HEK293 (cell line): ENCODE measurements at regions not wholly inside any gene's neighbourhood (a gene's known extent, or its start where the extent isn't known, plus 50 kb on each side); places are given as distances from the start of the nearest gene placed in this dataset.

Experiments
- CTCF ChIA-PET: fragments of 350-600 bp; formaldehyde crosslinking; extraction: SDS; loops from one replicate; lab custom pipeline; 2021; ENCODE audit warnings: antibody characterized with exemption; lab: Yijun Ruan, JAX
- POLR2A ChIA-PET: fragments of 300-600 bp; formaldehyde crosslinking; extraction: SDS; loops from one replicate; lab custom pipeline; 2020; ENCODE audit warnings: antibody characterized with exemption, inconsistent platforms; lab: Yijun Ruan, JAX
- H3K27ac ChIP-seq: fragments of 200-500 bp; sonication (Bioruptor generic); 2 replicates; pipeline ENCODE4 v1.5.1; 2014; ENCODE audit warnings: low read depth, low read length, control low read depth, inconsistent platforms; ENCODE audit errors: extremely low read depth
- H3K36me3 ChIP-seq, 2 experiments: fragments of 200-500 bp in 1 of 2; sonication (Bioruptor generic) in 1 of 2; 1 replicate in 1 of 2; 2 replicates in 1 of 2; pipeline ENCODE4 v1.5.1; 2014 to 2017; ENCODE audit warnings: inconsistent platforms in 2 of 2, low read length in 2 of 2; ENCODE audit not compliant: control insufficient read depth in 2 of 2, insufficient read depth in 1 of 2
- H3K4me1 ChIP-seq: fragments of 200-500 bp; sonication (Bioruptor generic); 2 replicates; pipeline ENCODE4 v1.5.1; 2014; ENCODE audit warnings: mild to moderate bottlenecking, low read length, inconsistent platforms; ENCODE audit not compliant: control insufficient read depth, insufficient read depth
- H3K4me3 ChIP-seq: 2 replicates; pipeline ENCODE4 v1.5.1; 2011; ENCODE audit warnings: low read depth, mild to moderate bottlenecking, control low read depth, low read length, moderate library complexity
- H3K9me3 ChIP-seq: fragments of 200-500 bp; sonication (Bioruptor generic); 2 replicates; pipeline ENCODE4 v1.5.1; 2014; ENCODE audit warnings: low read depth, low read length, inconsistent platforms; ENCODE audit not compliant: control insufficient read depth, insufficient read depth
- EGR2 ChIP-seq: fragments of 450-650 bp; formaldehyde crosslinking; IDR thresholded peaks from 2 replicates; pipeline ENCODE4 v1.5.1; 2016; ENCODE audit warnings: low read depth, missing biosample characterization, missing genetic modification characterization
- HOXC10 ChIP-seq: sonication (generic); formaldehyde crosslinking; IDR thresholded peaks from 2 replicates; pipeline ENCODE4 v1.8.1; 2023; ENCODE audit warnings: mild to moderate bottlenecking, missing genetic modification reagents
- HOXD13 ChIP-seq: sonication (generic); formaldehyde crosslinking; IDR thresholded peaks from 2 replicates; pipeline ENCODE4 v1.8.0; 2022; ENCODE audit warnings: missing genetic modification reagents, borderline replicate concordance
- YY2 ChIP-seq: fragments of 450-650 bp; formaldehyde crosslinking; IDR thresholded peaks from 2 replicates; pipeline ENCODE4 v1.5.1; 2016; ENCODE audit warnings: missing biosample characterization, missing genetic modification characterization
- ZBTB49 ChIP-seq: fragments of 450-650 bp; formaldehyde crosslinking; IDR thresholded peaks from 2 replicates; pipeline ENCODE4 v1.5.1; 2016; ENCODE audit warnings: missing biosample characterization, missing genetic modification characterization, low read depth
- ZBTB8A ChIP-seq: fragments of 450-650 bp; formaldehyde crosslinking; IDR thresholded peaks from 2 replicates; pipeline ENCODE4 v1.5.1; 2016; ENCODE audit warnings: missing biosample characterization, missing genetic modification characterization
- ZNF169 ChIP-seq: fragments of 450-650 bp; formaldehyde crosslinking; IDR thresholded peaks from 2 replicates; pipeline ENCODE4 v1.5.1; 2016; ENCODE audit warnings: missing biosample characterization, missing genetic modification characterization
- ZNF221 ChIP-seq: fragments of 450-650 bp; formaldehyde crosslinking; IDR thresholded peaks from 2 replicates; pipeline ENCODE4 v1.5.1; 2017; ENCODE audit warnings: missing biosample characterization, missing genetic modification characterization, borderline replicate concordance
- ZNF274 ChIP-seq, 2 experiments: fragments of 200-500 bp in 1 of 2; fragments of 450-650 bp in 1 of 2; sonication (Bioruptor generic) in 1 of 2; formaldehyde crosslinking in 1 of 2; IDR thresholded peaks; 2 replicates each; pipeline versions ENCODE4 v1.5.1 to v1.6.1; 2014 to 2016; ENCODE audit warnings: borderline replicate concordance in 1 of 2, inconsistent platforms in 1 of 2, low read length in 1 of 2, missing biosample characterization in 1 of 2, missing genetic modification characterization in 1 of 2
- ZNF354C ChIP-seq: fragments of 450-650 bp; formaldehyde crosslinking; IDR thresholded peaks from 2 replicates; pipeline ENCODE4 v1.5.1; 2016; ENCODE audit warnings: missing biosample characterization, missing genetic modification characterization, low read depth, borderline replicate concordance
- ZNF404 ChIP-seq: fragments of 450-650 bp; formaldehyde crosslinking; IDR thresholded peaks from 2 replicates; pipeline ENCODE4 v1.5.1; 2017; ENCODE audit warnings: missing biosample characterization, missing genetic modification characterization
- ZNF449 ChIP-seq: fragments of 450-650 bp; formaldehyde crosslinking; IDR thresholded peaks from 2 replicates; pipeline ENCODE4 v1.5.1; 2017; ENCODE audit warnings: missing biosample characterization, mild to moderate bottlenecking, missing genetic modification characterization, moderate library complexity
- ZNF514 ChIP-seq: fragments of 450-650 bp; formaldehyde crosslinking; IDR thresholded peaks from 2 replicates; pipeline ENCODE4 v1.5.1; 2016; ENCODE audit warnings: missing biosample characterization, missing genetic modification characterization
- ZNF571 ChIP-seq: fragments of 450-650 bp; formaldehyde crosslinking; IDR thresholded peaks from 2 replicates; pipeline ENCODE4 v1.5.0; 2017; ENCODE audit warnings: missing biosample characterization, missing genetic modification characterization
- ZNF660 ChIP-seq: fragments of 450-650 bp; IDR thresholded peaks from 2 replicates; pipeline ENCODE4 v1.5.1; 2018; ENCODE audit warnings: missing biosample characterization, mild to moderate bottlenecking, missing genetic modification characterization
- ZNF701 ChIP-seq: fragments of 450-650 bp; formaldehyde crosslinking; IDR thresholded peaks from 2 replicates; pipeline ENCODE4 v1.5.1; 2016; ENCODE audit warnings: missing biosample characterization, missing genetic modification characterization
- ZSCAN16 ChIP-seq: fragments of 450-650 bp; formaldehyde crosslinking; IDR thresholded peaks from 2 replicates; pipeline ENCODE4 v1.5.1; 2016; ENCODE audit warnings: missing biosample characterization, missing genetic modification characterization
- TF ChIP-seq, protein P1 (sequence below): fragments of 450-650 bp; formaldehyde crosslinking; IDR thresholded peaks from 2 replicates; pipeline ENCODE4 v1.5.1; 2016; ENCODE audit warnings: missing biosample characterization, missing genetic modification characterization

DNA sequence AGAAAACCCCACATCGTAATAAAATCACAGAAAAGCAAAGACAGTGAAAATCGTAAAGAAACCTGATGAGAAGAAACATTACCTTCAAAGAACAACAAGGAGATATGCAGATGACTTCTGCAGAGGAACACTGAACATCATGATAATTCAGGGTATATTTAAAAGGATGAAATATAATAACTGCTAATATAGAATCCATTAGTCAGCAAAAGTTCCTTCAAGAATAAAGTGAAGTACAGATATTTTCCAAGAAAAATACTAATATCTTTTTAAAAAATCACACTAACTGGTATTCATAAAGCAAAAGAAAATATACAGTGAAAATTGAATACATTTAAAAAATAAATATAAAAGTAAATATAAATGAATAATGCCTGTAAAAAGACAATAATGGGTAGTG, 176.3 kb upstream of the VEGFC start:
- POLR2A ChIA-PET, result no interaction called here
- TF ChIP-seq ZNF274 (IDR thresholded peaks at IDR 0.05; ENCODE audit: low read length), result no peak
- no peak for TF ChIP-seq ZNF274 (tag by site-specific recombination; IDR thresholded peaks at IDR 0.05; ENCODE audit: borderline replicate concordance)
- no peak for TF ChIP-seq ZNF701 (tag by site-specific recombination)
- TF ChIP-seq ZNF571 (tag by site-specific recombination), result no peak
- TF ChIP-seq ZBTB8A (tag by site-specific recombination), result no peak
- TF ChIP-seq ZNF449, result no peak
- TF ChIP-seq ZNF404 (tag by site-specific recombination), result no peak
- TF ChIP-seq, all 188 proteins: peak for 0

DNA sequence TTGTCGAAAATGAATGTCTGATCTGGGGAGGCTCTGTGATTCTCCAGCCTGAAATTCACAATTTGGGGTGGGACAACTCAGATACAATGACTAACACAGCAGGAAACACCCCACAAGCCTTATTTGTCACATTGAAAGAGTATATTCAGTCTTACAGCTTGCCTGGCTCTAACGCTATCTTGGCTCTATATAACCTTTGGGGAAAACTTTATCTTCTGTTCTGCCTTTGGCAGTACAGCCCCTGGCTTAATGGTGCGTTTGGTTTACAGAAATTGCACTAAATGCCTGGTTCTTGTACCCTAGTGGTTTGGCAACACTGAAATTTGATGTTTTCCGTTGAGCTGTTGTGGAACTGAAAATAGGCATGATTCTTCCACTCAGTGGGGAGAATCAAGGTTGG, 178.1 kb upstream of the VEGFC start:
- no peak overlapping the region for H3K4me3 ChIP-seq
- H3K9me3 ChIP-seq, result no peaks in the 10 kb centered on the region
- H3K4me1 ChIP-seq, result no peaks in the 10 kb centered on the region
- ChIA-PET CTCF (no interaction called here), POLR2A (no interaction called here)
- no peak for TF ChIP-seq ZBTB49 (tag by site-specific recombination)
- TF ChIP-seq ZNF169 (tag by site-specific recombination), result no peak
- no peak for TF ChIP-seq ZNF514 (tag by site-specific recombination)
- TF ChIP-seq, protein P1, sequence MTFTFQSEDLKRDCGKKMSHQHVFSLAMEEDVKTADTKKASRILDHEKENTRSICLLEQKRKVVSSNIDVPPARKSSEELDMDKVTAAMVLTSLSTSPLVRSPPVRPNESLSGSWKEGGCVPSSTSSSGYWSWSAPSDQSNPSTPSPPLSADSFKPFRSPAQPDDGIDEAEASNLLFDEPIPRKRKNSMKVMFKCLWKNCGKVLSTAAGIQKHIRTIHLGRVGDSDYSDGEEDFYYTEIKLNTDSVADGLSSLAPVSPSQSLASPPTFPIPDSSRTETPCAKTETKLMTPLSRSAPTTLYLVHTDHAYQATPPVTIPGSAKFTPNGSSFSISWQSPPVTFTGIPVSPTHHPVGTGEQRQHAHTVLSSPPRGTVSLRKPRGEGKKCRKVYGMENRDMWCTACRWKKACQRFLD, result no peak
- TF ChIP-seq EGR2 (tag by site-specific recombination), result no peak
- TF ChIP-seq ZNF354C (tag by site-specific recombination), result no peak
- no peak overlapping the region for H3K27ac ChIP-seq
- H3K36me3 ChIP-seq, result no peaks in the 10 kb centered on the region

More for the DNA sequence above, 176.3 kb upstream of the VEGFC start:
- CTCF ChIA-PET, result no interaction called here
- Histone ChIP-seq H3K9me3 (no peaks in the 10 kb centered on the region), H3K27ac (no peak overlapping the region), H3K36me3 (no peaks in the 10 kb centered on the region), H3K4me1 (no peaks in the 10 kb centered on the region), H3K4me3 (no peak overlapping the region)

- H3K4me3 ChIP-seq, result no peak overlapping the region
- no peaks in the 10 kb centered on the region for H3K4me1 ChIP-seq
- no peaks in the 10 kb centered on the region for H3K9me3 ChIP-seq
- TF ChIP-seq HOXC10 (CRISPR knock-in tag), result no peak
- TF ChIP-seq ZNF701 (tag by site-specific recombination), result no peak
- TF ChIP-seq ZNF221 (tag by site-specific recombination), result no peak
- TF ChIP-seq ZSCAN16, result no peak
- no peak for TF ChIP-seq ZNF660 (tag by site-specific recombination)
- TF ChIP-seq HOXD13, result no peak
- no peak for TF ChIP-seq YY2 (tag by site-specific recombination)
- TF ChIP-seq, all 188 proteins: peak for 0
- H3K27ac ChIP-seq, result no peak overlapping the region
- CTCF ChIA-PET, result interaction anchor here (0.9 to 1.6 kb wide), 2 partner anchors 11 to 89 kb away, joined by 3 to 5 read pairs; no protein-coding TSS in a partner anchor
- H3K36me3 ChIP-seq, result no peaks in the 10 kb centered on the region
- POLR2A ChIA-PET, result no interaction called here
Measured at GRCh38 chr4:176971576-176972115, 178.9 kb upstream of the VEGFC start.
